H9 (cell line): ENCODE measurements at regions not wholly inside any gene's neighbourhood (a gene's known extent, or its start where the extent isn't known, plus 50 kb on each side); places are given as distances from the start of the nearest gene placed in this dataset.
"Not testable (repeated sequence)": the region's sequence is repeated elsewhere in the genome, so short reads cannot be mapped to it uniquely, and the experiment has no call there.

Experiments
- DNase-seq: peaks from one replicate; pipeline ENCODE4 v3.0.0-alpha.2; 2017
- H2AFZ ChIP-seq: one replicate; pipeline ENCODE4 v1.6.1; 2013; ENCODE audit warnings: mild to moderate bottlenecking, low read length, control low read depth, moderate library complexity
- H2AK5ac ChIP-seq: 2 replicates; pipeline ENCODE4 v1.6.1; 2013; ENCODE audit warnings: low read length, control low read depth, mixed read lengths; ENCODE audit not compliant: insufficient read length
- H2BK120ac ChIP-seq: one replicate; pipeline ENCODE4 v1.6.1; 2013; ENCODE audit warnings: low read depth, mild to moderate bottlenecking, low read length, control low read depth, inconsistent platforms; ENCODE audit not compliant: poor library complexity, severe bottlenecking
- H2BK12ac ChIP-seq: 2 replicates; pipeline ENCODE4 v1.6.1; 2013; ENCODE audit warnings: low read length, control low read depth, mixed read lengths, low read depth; ENCODE audit not compliant: insufficient read length
- H2BK15ac ChIP-seq: 2 replicates; pipeline ENCODE4 v1.6.1; 2013; ENCODE audit warnings: low read depth, low read length, control low read depth
- H2BK20ac ChIP-seq: one replicate; pipeline ENCODE4 v1.6.1; 2013; ENCODE audit warnings: low read depth, mild to moderate bottlenecking, low read length, control low read depth, inconsistent platforms; ENCODE audit not compliant: poor library complexity, severe bottlenecking
- H2BK5ac ChIP-seq: 2 replicates; pipeline ENCODE4 v1.6.1; 2013; ENCODE audit warnings: low read length, control low read depth, mixed read lengths; ENCODE audit not compliant: insufficient read length
- H3K14ac ChIP-seq: 2 replicates; pipeline ENCODE4 v1.6.1; 2013; ENCODE audit warnings: low read length, control low read depth; ENCODE audit not compliant: insufficient read depth
- H3K18ac ChIP-seq: 2 replicates; pipeline ENCODE4 v1.6.1; 2013; ENCODE audit warnings: low read depth, mild to moderate bottlenecking, mixed read lengths, low read length, control low read depth; ENCODE audit not compliant: insufficient read length
- H3K23ac ChIP-seq: 2 replicates; pipeline ENCODE4 v1.6.1; 2013; ENCODE audit warnings: low read length, control low read depth, mixed read lengths, low read depth; ENCODE audit not compliant: insufficient read length
- H3K23me2 ChIP-seq: 2 replicates; pipeline ENCODE4 v1.6.1; 2013; ENCODE audit warnings: low read depth, mild to moderate bottlenecking, mixed read lengths, low read length, control low read depth; ENCODE audit not compliant: insufficient read length, poor library complexity, severe bottlenecking
- H3K27ac ChIP-seq: 2 replicates; pipeline ENCODE4 v1.5.1; 2013; ENCODE audit warnings: low read length, control low read depth, mixed read lengths, low read depth; ENCODE audit not compliant: insufficient read length
- H3K27me3 ChIP-seq: 2 replicates; pipeline ENCODE4 v1.6.1; 2013; ENCODE audit warnings: low read length, control low read depth, inconsistent platforms; ENCODE audit not compliant: insufficient read depth
- H3K4ac ChIP-seq: 2 replicates; pipeline ENCODE4 v1.6.1; 2013; ENCODE audit warnings: low read depth, mild to moderate bottlenecking, control low read depth, inconsistent platforms, low read length, moderate library complexity
- H3K4me1 ChIP-seq: 2 replicates; pipeline ENCODE4 v1.6.1; 2013; ENCODE audit warnings: low read length, control low read depth, inconsistent platforms; ENCODE audit not compliant: insufficient read depth
- H3K4me2 ChIP-seq: 2 replicates; pipeline ENCODE4 v1.6.1; 2013; ENCODE audit warnings: low read length, control low read depth, mixed read lengths; ENCODE audit not compliant: insufficient read length, insufficient read depth
- H3K56ac ChIP-seq: 2 replicates; pipeline ENCODE4 v1.6.1; 2013; ENCODE audit warnings: low read depth, mild to moderate bottlenecking, mixed read lengths, low read length, control low read depth; ENCODE audit not compliant: insufficient read length
- H3K79me1 ChIP-seq: 2 replicates; pipeline ENCODE4 v1.6.1; 2013; ENCODE audit warnings: low read depth, mild to moderate bottlenecking, moderate library complexity, low read length, control low read depth, inconsistent platforms; ENCODE audit not compliant: insufficient read depth, poor library complexity, severe bottlenecking
- H3K79me2 ChIP-seq: 2 replicates; pipeline ENCODE4 v1.6.1; 2013; ENCODE audit warnings: low read length, control low read depth, inconsistent platforms; ENCODE audit not compliant: insufficient read depth
- H3K9ac ChIP-seq: 2 replicates; pipeline ENCODE4 v1.6.1; 2013; ENCODE audit warnings: low read length, control low read depth, mixed read lengths; ENCODE audit not compliant: insufficient read length; ENCODE audit errors: extremely low read depth
- H3K9me3 ChIP-seq: one replicate; pipeline ENCODE4 v1.6.1; 2013; ENCODE audit warnings: low read depth, low read length, inconsistent platforms; ENCODE audit not compliant: control insufficient read depth
- H3T11ph ChIP-seq: one replicate; pipeline ENCODE4 v1.6.1; 2013; ENCODE audit warnings: mild to moderate bottlenecking, low read length, control low read depth, inconsistent platforms
- H4K20me1 ChIP-seq: one replicate; pipeline ENCODE4 v1.6.1; 2013; ENCODE audit not compliant: control insufficient read depth, insufficient read length, insufficient read depth
- H4K5ac ChIP-seq: 2 replicates; pipeline ENCODE4 v1.6.1; 2013; ENCODE audit warnings: low read depth, mild to moderate bottlenecking, mixed read lengths, low read length, control low read depth; ENCODE audit not compliant: insufficient read length
- H4K8ac ChIP-seq: replicated peaks from 2 replicates; pipeline ENCODE4 v1.6.1; 2013; ENCODE audit warnings: low read length, control low read depth, mixed read lengths, low read depth; ENCODE audit not compliant: insufficient read length
- H4K91ac ChIP-seq: 2 replicates; pipeline ENCODE4 v1.6.1; 2013; ENCODE audit warnings: low read depth, mild to moderate bottlenecking, moderate library complexity, mixed read lengths, low read length, control low read depth; ENCODE audit not compliant: insufficient read length
- H3K27ac Mint-ChIP-seq, 3 experiments: 2 replicates in 2 of 3; 3 replicates in 1 of 3; pipeline ENCODE4 v1.8.0; 2020 to 2021; ENCODE audit warnings: mixed read lengths in 3 of 3, mild to moderate bottlenecking in 1 of 3, moderate library complexity in 1 of 3
- H3K27me3 Mint-ChIP-seq: 2 replicates; pipeline ENCODE4 v1.8.0; 2021; ENCODE audit warnings: low read depth, mild to moderate bottlenecking, moderate library complexity, mixed read lengths
- H3K36me3 Mint-ChIP-seq, 3 experiments: 2 replicates in 2 of 3; 3 replicates in 1 of 3; pipeline ENCODE4 v1.8.0; 2020 to 2021; ENCODE audit warnings: low read depth in 3 of 3, mixed read lengths in 3 of 3; ENCODE audit not compliant: insufficient read depth in 1 of 3
- H3K4me1 Mint-ChIP-seq, 2 experiments: 2 replicates each; pipeline ENCODE4 v1.8.0; 2020; ENCODE audit warnings: mixed read lengths in 2 of 2
- H3K4me3 Mint-ChIP-seq, 2 experiments: 2 replicates in 1 of 2; 3 replicates in 1 of 2; pipeline ENCODE4 v1.8.0; 2020 to 2021; ENCODE audit warnings: mild to moderate bottlenecking in 2 of 2, mixed read lengths in 2 of 2, moderate library complexity in 1 of 2
- H3K9me3 Mint-ChIP-seq, 2 experiments: 2 replicates in 1 of 2; 3 replicates in 1 of 2; pipeline ENCODE4 v1.8.0; 2020; ENCODE audit warnings: mild to moderate bottlenecking in 2 of 2, mixed read lengths in 2 of 2, moderate library complexity in 1 of 2
- WGBS: extraction: QIAGEN DNeasy Blood & Tissue Kit; methylation state at CpG from one replicate; pipeline ENCODE4 v1.1.7; 2013; ENCODE audit warnings: missing lambda C conversion rate, low lambda C conversion rate, mixed read lengths; ENCODE audit not compliant: insufficient read length; ENCODE audit errors: extremely low coverage; 5-methylcytosine and 5-hydroxymethylcytosine counted together
- TF ChIP-seq, protein P1 (sequence below): fragments of 200-600 bp; sonication (generic); conservative IDR thresholded peaks from 3 replicates; pipeline ENCODE4 v1.8.0; 2021; ENCODE audit warnings: antibody characterized with exemption, mild to moderate bottlenecking

- peaks cover 0 to 1% of the 10 kb centered on the region in 2 experiments; a peak in 2 of 5 replicates for H3K9me3 Mint-ChIP-seq
- Histone ChIP-seq H3K56ac (no peak overlapping the region), H3K79me2 (no peaks in the 10 kb centered on the region), H4K20me1 (no peaks in the 10 kb centered on the region), H3K9ac (no peak overlapping the region), H2BK12ac (no peak overlapping the region), H3K4ac (no peak overlapping the region), H3K27me3 (no peaks in the 10 kb centered on the region), H3K4me1 (no peaks in the 10 kb centered on the region), H2BK5ac (no peak overlapping the region), H3K27ac (no peak overlapping the region), H3K14ac (no peak overlapping the region), H3K4me2 (no peak overlapping the region), H3K9me3 (no peaks in the 10 kb centered on the region), H4K8ac (no peak overlapping the region), H3T11ph (no peak overlapping the region), H4K5ac (no peak overlapping the region), H3K23me2 (no peaks in the 10 kb centered on the region), H2BK15ac (no peak overlapping the region), H2AFZ (no peak overlapping the region), H2BK120ac (no peak overlapping the region), H2BK20ac (no peak overlapping the region), H2AK5ac (no peak overlapping the region), H3K79me1 (no peaks in the 10 kb centered on the region), H3K18ac (no peak overlapping the region), H4K91ac (no peak overlapping the region), H3K23ac (no peak overlapping the region)
- no peak overlapping the region for H3K27ac Mint-ChIP-seq
- no CpG with 5 or more reads among the region's 17 CpGs for WGBS
- no peak for DNase-seq
- no peaks in the 10 kb centered on the region; a peak in 2 of 7 replicates for H3K36me3 Mint-ChIP-seq
- H3K4me1 Mint-ChIP-seq: peaks cover 7 to 11% of the 10 kb centered on the region in 2 experiments; a peak in 3 of 4 replicates
- H3K27me3 Mint-ChIP-seq: peaks cover 24% of the 10 kb centered on the region
- no peak overlapping the region for H3K4me3 Mint-ChIP-seq
- TF ChIP-seq, protein P1, sequence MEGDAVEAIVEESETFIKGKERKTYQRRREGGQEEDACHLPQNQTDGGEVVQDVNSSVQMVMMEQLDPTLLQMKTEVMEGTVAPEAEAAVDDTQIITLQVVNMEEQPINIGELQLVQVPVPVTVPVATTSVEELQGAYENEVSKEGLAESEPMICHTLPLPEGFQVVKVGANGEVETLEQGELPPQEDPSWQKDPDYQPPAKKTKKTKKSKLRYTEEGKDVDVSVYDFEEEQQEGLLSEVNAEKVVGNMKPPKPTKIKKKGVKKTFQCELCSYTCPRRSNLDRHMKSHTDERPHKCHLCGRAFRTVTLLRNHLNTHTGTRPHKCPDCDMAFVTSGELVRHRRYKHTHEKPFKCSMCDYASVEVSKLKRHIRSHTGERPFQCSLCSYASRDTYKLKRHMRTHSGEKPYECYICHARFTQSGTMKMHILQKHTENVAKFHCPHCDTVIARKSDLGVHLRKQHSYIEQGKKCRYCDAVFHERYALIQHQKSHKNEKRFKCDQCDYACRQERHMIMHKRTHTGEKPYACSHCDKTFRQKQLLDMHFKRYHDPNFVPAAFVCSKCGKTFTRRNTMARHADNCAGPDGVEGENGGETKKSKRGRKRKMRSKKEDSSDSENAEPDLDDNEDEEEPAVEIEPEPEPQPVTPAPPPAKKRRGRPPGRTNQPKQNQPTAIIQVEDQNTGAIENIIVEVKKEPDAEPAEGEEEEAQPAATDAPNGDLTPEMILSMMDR: peak; percentile 41; the same call in 2 of the 3 replicates
Observed at GRCh38 chr6:166235666-166236292, 68.1 kb upstream of the TBXT start.

- not testable (repeated sequence) for H3K14ac ChIP-seq, H3K23ac ChIP-seq, H3K4me3 Mint-ChIP-seq, H3K56ac ChIP-seq, H4K5ac ChIP-seq, H3K9ac ChIP-seq, H3K4me1 Mint-ChIP-seq, H4K20me1 ChIP-seq, H2BK15ac ChIP-seq, H3K4ac ChIP-seq, H3K27me3 ChIP-seq, H3K23me2 ChIP-seq, H2BK12ac ChIP-seq, H3K79me2 ChIP-seq, H2AFZ ChIP-seq, H3K18ac ChIP-seq, H3K27ac ChIP-seq, DNase-seq, H3K9me3 Mint-ChIP-seq, H2BK20ac ChIP-seq, H2BK5ac ChIP-seq, H2AK5ac ChIP-seq, H3K4me2 ChIP-seq, H3K4me1 ChIP-seq, H3K9me3 ChIP-seq, H3K79me1 ChIP-seq, H3K27ac Mint-ChIP-seq, H2BK120ac ChIP-seq, H3T11ph ChIP-seq, H3K36me3 Mint-ChIP-seq, H4K8ac ChIP-seq, H4K91ac ChIP-seq
- no CpG with 5 or more reads among the region's 2 CpGs for WGBS
- H3K27me3 Mint-ChIP-seq: peaks cover 40% of the 10 kb centered on the region
Observed at GRCh38 chr6:166231181-166231580, 63.5 kb upstream of the TBXT start.
